Mesothelial cell of epicardium (in vitro differentiated cells): ENCODE measurements at regions not wholly inside any gene's neighbourhood (a gene's known extent, or its start where the extent isn't known, plus 50 kb on each side); places are given as distances from the start of the nearest gene placed in this dataset.

Experiments
- DNase-seq, 2 experiments: peaks; one replicate each; pipeline ENCODE4 v3.0.0; 2021; ENCODE audit warnings: low spot score in 2 of 2; ENCODE audit not compliant: unreplicated experiment in 2 of 2
- H3K27ac Mint-ChIP-seq: 2 replicates; pipeline ENCODE4 v1.8.0; 2021; ENCODE audit warnings: mixed read lengths
- H3K27me3 Mint-ChIP-seq: 2 replicates; pipeline ENCODE4 v1.8.0; 2021; ENCODE audit warnings: low read depth, mixed read lengths
- H3K36me3 Mint-ChIP-seq: 2 replicates; pipeline ENCODE4 v1.8.0; 2021; ENCODE audit warnings: mixed read lengths
- H3K4me1 Mint-ChIP-seq: 2 replicates; pipeline ENCODE4 v1.8.0; 2021; ENCODE audit warnings: mixed read lengths
- H3K4me3 Mint-ChIP-seq: 2 replicates; pipeline ENCODE4 v1.8.0; 2021; ENCODE audit warnings: mild to moderate bottlenecking, moderate library complexity, mixed read lengths
- H3K9me3 Mint-ChIP-seq: 2 replicates; pipeline ENCODE4 v1.8.0; 2021; ENCODE audit warnings: mixed read lengths
- TF ChIP-seq, protein P1 (sequence below): fragments of 200-600 bp; sonication (generic); IDR thresholded peaks from one replicate; pipeline ENCODE4 v1.5.0; 2021; ENCODE audit warnings: antibody characterized with exemption; ENCODE audit not compliant: unreplicated experiment

GRCh38 chr4:14383652-14384051 lies 618.6 kb upstream of the CPEB2 start:
- H3K9me3 Mint-ChIP-seq = peaks cover 3% of the 10 kb centered on the region
- no peaks in the 10 kb centered on the region for H3K4me1 Mint-ChIP-seq
- no peak overlapping the region for H3K4me3 Mint-ChIP-seq
- peaks cover 19% of the 10 kb centered on the region for H3K27me3 Mint-ChIP-seq
- TF ChIP-seq, protein P1, sequence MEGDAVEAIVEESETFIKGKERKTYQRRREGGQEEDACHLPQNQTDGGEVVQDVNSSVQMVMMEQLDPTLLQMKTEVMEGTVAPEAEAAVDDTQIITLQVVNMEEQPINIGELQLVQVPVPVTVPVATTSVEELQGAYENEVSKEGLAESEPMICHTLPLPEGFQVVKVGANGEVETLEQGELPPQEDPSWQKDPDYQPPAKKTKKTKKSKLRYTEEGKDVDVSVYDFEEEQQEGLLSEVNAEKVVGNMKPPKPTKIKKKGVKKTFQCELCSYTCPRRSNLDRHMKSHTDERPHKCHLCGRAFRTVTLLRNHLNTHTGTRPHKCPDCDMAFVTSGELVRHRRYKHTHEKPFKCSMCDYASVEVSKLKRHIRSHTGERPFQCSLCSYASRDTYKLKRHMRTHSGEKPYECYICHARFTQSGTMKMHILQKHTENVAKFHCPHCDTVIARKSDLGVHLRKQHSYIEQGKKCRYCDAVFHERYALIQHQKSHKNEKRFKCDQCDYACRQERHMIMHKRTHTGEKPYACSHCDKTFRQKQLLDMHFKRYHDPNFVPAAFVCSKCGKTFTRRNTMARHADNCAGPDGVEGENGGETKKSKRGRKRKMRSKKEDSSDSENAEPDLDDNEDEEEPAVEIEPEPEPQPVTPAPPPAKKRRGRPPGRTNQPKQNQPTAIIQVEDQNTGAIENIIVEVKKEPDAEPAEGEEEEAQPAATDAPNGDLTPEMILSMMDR = no peak
- no peak for DNase-seq
- H3K27ac Mint-ChIP-seq = no peak overlapping the region
- no peaks in the 10 kb centered on the region for H3K36me3 Mint-ChIP-seq

DNA sequence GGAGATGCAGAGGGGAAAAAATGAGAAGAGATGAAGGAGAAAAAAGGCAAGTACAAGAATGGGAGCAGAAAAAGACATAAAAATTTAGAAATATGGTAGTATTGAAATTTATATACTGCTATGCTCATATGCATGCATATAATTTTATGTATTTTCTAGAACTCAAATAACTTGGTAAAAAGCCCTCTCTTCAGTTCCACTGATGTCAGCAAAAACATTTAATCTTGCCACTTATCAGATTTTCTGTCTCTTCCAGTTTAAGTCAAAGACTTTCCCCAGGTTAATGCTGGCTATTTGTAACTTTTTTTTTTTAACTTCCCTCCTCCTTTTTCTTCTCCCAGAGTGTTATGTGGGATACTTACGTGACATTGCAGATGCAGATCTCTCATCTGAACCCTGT lies 617.5 kb upstream of the CPEB2 start:
- H3K27ac Mint-ChIP-seq = no peak overlapping the region
- peaks cover 19% of the 10 kb centered on the region for H3K27me3 Mint-ChIP-seq
- no peak for DNase-seq
- H3K9me3 Mint-ChIP-seq = no peaks in the 10 kb centered on the region
- H3K4me1 Mint-ChIP-seq = no peaks in the 10 kb centered on the region
- TF ChIP-seq, protein P1 = no peak
- no peaks in the 10 kb centered on the region for H3K36me3 Mint-ChIP-seq
- no peak overlapping the region for H3K4me3 Mint-ChIP-seq

DNA sequence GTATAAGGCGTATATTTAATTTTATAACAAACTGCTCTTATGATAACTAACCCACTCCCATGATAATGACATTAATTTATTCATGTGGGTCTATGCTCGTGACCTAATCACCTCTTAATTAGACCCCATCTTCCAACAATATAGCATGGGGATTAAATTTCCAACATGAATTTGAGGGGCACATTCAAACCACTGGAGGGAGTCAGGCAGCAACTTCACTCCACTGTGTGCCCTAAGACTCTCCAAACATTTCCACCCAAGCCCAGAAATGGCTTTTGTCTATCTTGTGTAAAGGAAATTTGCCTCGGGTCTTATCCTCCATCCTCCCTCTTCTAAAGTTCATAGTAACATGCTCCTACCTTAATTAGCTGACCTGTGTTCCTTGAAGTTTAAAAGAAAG lies 616.1 kb upstream of the CPEB2 start:
- H3K4me1 Mint-ChIP-seq = no peaks in the 10 kb centered on the region
- TF ChIP-seq, protein P1 = no peak
- no peak overlapping the region for H3K4me3 Mint-ChIP-seq
- peaks cover 19% of the 10 kb centered on the region for H3K27me3 Mint-ChIP-seq
- H3K27ac Mint-ChIP-seq = no peak overlapping the region
- DNase-seq = no peak
- no peaks in the 10 kb centered on the region for H3K9me3 Mint-ChIP-seq
- H3K36me3 Mint-ChIP-seq = no peaks in the 10 kb centered on the region

DNA sequence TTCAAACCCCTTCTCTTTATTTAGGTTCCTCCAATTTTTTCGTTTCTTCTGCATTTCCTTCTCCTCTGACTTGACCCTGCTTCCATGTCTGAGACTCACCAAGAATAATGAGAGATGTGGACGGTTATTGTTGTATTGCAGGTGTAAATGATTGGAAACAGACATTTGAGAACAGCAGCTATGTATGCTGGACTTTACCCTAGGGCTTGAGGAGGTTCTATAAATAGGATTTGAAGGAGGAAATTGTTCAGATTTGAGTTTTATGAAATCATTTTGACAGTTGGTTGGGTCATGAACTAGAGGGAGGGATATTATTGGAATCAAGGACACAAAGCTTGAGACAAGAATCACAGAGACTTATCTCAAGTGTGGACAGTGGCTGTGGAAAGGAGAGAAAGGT lies 614.6 kb upstream of the CPEB2 start:
- DNase-seq = no peak
- TF ChIP-seq, protein P1 = no peak
- H3K4me1 Mint-ChIP-seq = no peaks in the 10 kb centered on the region

DNA sequence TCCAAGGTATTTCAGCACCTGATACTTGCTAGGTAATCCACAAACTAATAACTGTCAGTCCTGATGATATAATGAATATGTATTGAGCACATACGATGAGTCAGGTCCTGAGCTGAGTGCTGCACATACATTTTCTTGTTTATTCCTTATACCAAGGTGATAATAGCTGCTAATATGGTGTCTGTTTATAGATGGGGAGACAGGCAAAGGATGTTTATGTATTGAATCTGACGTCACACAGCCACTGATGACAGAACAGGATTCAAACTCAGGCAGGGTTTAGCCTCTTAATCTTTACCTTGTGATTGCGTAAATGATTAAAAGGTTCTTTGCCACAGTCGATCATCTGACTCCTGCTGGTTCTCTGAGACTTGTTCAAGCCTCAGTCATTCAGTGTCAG lies 609.9 kb upstream of the CPEB2 start:
- H3K27ac Mint-ChIP-seq = no peak overlapping the region
- H3K27me3 Mint-ChIP-seq = peaks cover 5% of the 10 kb centered on the region
- no peak overlapping the region for H3K4me3 Mint-ChIP-seq

More for the DNA sequence above, 614.6 kb upstream of the CPEB2 start:
- H3K4me3 Mint-ChIP-seq = no peak overlapping the region
- H3K27me3 Mint-ChIP-seq = peaks cover 19% of the 10 kb centered on the region
- H3K36me3 Mint-ChIP-seq = no peaks in the 10 kb centered on the region
- no peaks in the 10 kb centered on the region for H3K9me3 Mint-ChIP-seq
- H3K27ac Mint-ChIP-seq = no peak overlapping the region

More for the DNA sequence above, 609.9 kb upstream of the CPEB2 start:
- Mint-ChIP-seq H3K36me3 (no peaks in the 10 kb centered on the region), H3K4me1 (no peaks in the 10 kb centered on the region), H3K9me3 (no peaks in the 10 kb centered on the region)
- DNase-seq = no peak
- TF ChIP-seq, protein P1 = no peak
